Natural killer cell (primary cell): ENCODE measurements at regions not wholly inside any gene's neighbourhood (a gene's known extent, or its start where the extent isn't known, plus 50 kb on each side); places are given as distances from the start of the nearest gene placed in this dataset.

Source experiments
- ATAC-seq, 3 donors: fragments of 150-1000 bp in 2 of 3; fragments of 200-7000 bp in 1 of 3; cut with Tn5 transposase; 1 replicate in 1 of 3; 2 replicates in 2 of 3; pipeline ENCODE4 v1.10.0; 2021; ENCODE audit warnings: mild to moderate bottlenecking in 2 of 3, moderate library complexity in 2 of 3
- DNase-seq, 2 donors: peaks; one replicate each; pipeline versions ENCODE4 v3.0.0 to v3.0.0-alpha.2; 2013 to 2021; ENCODE audit warnings: mixed read lengths in 1 of 2
- H3K27ac ChIP-seq: one replicate; pipeline ENCODE4 v1.5.1; 2013; ENCODE audit warnings: mild to moderate bottlenecking, low read length
- H3K27me3 ChIP-seq: one replicate; pipeline ENCODE4 v1.6.1; 2013; ENCODE audit warnings: low read length; ENCODE audit not compliant: control insufficient read depth, insufficient read depth
- H3K36me3 ChIP-seq: one replicate; pipeline ENCODE4 v1.6.1; 2013; ENCODE audit warnings: low read length; ENCODE audit not compliant: control insufficient read depth, insufficient read depth
- H3K4me1 ChIP-seq: one replicate; pipeline ENCODE4 v1.6.1; 2013; ENCODE audit warnings: low read length; ENCODE audit not compliant: control insufficient read depth, insufficient read depth
- H3K4me3 ChIP-seq: one replicate; pipeline ENCODE4 v1.5.1; 2013; ENCODE audit warnings: low read length
- H3K9me3 ChIP-seq: one replicate; pipeline ENCODE4 v1.6.1; 2013; ENCODE audit warnings: low read length; ENCODE audit not compliant: control insufficient read depth, insufficient read depth
- H3K27ac Mint-ChIP-seq, 2 donors: one replicate each; pipeline ENCODE4 v1.8.0; 2022; ENCODE audit warnings: mild to moderate bottlenecking in 2 of 2, mixed read lengths in 2 of 2, moderate library complexity in 1 of 2
- H3K27me3 Mint-ChIP-seq, 2 donors: one replicate each; pipeline ENCODE4 v1.8.0; 2022; ENCODE audit warnings: low read depth in 2 of 2, mixed read lengths in 2 of 2
- H3K36me3 Mint-ChIP-seq: one replicate; pipeline ENCODE4 v1.8.0; 2022; ENCODE audit warnings: mixed read lengths
- H3K4me1 Mint-ChIP-seq, 2 donors: one replicate each; pipeline ENCODE4 v1.8.0; 2022; ENCODE audit warnings: mixed read lengths in 2 of 2
- H3K4me3 Mint-ChIP-seq: one replicate; pipeline ENCODE4 v1.8.0; 2022; ENCODE audit warnings: mild to moderate bottlenecking, moderate library complexity, mixed read lengths
- H3K9me3 Mint-ChIP-seq, 2 donors: one replicate each; pipeline ENCODE4 v1.8.0; 2022; ENCODE audit warnings: mixed read lengths in 2 of 2
- CTCF ChIP-seq: fragments of 200-600 bp; IDR thresholded peaks from one replicate; pipeline ENCODE4 v1.8.0; 2022; ENCODE audit warnings: antibody characterized with exemption
- WGBS: methylation state at CpG from one replicate; pipeline ENCODE4 v1.1.7; 2013; ENCODE audit warnings: missing lambda C conversion rate; ENCODE audit not compliant: insufficient coverage; 5-methylcytosine and 5-hydroxymethylcytosine counted together
- intact Hi-C: fragments of 100-400 bp; cut with micrococcal nuclease; formaldehyde crosslinking; loops from one replicate; pipeline ENCODE4 v1.14.2; 2022

- H3K27ac ChIP-seq = no peak overlapping the region
- no peaks in the 10 kb centered on the region for H3K4me1 ChIP-seq
- no peak overlapping the region for H3K4me3 ChIP-seq
- ATAC-seq (no peak), DNase-seq (no peak)
- no peak for TF ChIP-seq CTCF
- H3K36me3 Mint-ChIP-seq = peaks cover 21% of the 10 kb centered on the region
- WGBS = 60% methylated on average over 2 of the region's 2 CpGs
- H3K4me1 Mint-ChIP-seq = no peaks in the 10 kb centered on the region
- no peaks in the 10 kb centered on the region for H3K27me3 Mint-ChIP-seq
- no peak overlapping the region for H3K27ac Mint-ChIP-seq
- H3K36me3 ChIP-seq = no peaks in the 10 kb centered on the region
- H3K9me3 ChIP-seq = peaks cover 5% of the 10 kb centered on the region
- intact Hi-C loops = no loop called here
- H3K27me3 ChIP-seq = no peaks in the 10 kb centered on the region
- H3K9me3 Mint-ChIP-seq = peaks cover 11 to 13% of the 10 kb centered on the region in 2 donors
- H3K4me3 Mint-ChIP-seq = no peak overlapping the region
Observed at GRCh38 chr20:55283889-55284288, 721.4 kb downstream of the CBLN4 start.

- no peaks in the 10 kb centered on the region for H3K27me3 ChIP-seq
- Mint-ChIP-seq H3K27ac (no peak overlapping the region), H3K4me3 (no peak overlapping the region), H3K9me3 (peaks cover 17 to 18% of the 10 kb centered on the region in 2 donors), H3K36me3 (peaks cover 10% of the 10 kb centered on the region), H3K4me1 (no peaks in the 10 kb centered on the region), H3K27me3 (no peaks in the 10 kb centered on the region)
- H3K9me3 ChIP-seq = no peaks in the 10 kb centered on the region
- no peak for ATAC-seq
- H3K36me3 ChIP-seq = no peaks in the 10 kb centered on the region
- no peak for TF ChIP-seq CTCF
- no peak for DNase-seq
- H3K4me1 ChIP-seq = no peaks in the 10 kb centered on the region
- H3K27ac ChIP-seq = no peak overlapping the region
- intact Hi-C loops = no loop called here
- no peak overlapping the region for H3K4me3 ChIP-seq
Observed at GRCh38 chr20:55273149-55273548, 732.2 kb downstream of the CBLN4 start.

- no peak for ATAC-seq
- peaks cover 11 to 17% of the 10 kb centered on the region in 2 donors for H3K9me3 Mint-ChIP-seq
- Histone ChIP-seq H3K4me3 (no peak overlapping the region), H3K36me3 (no peaks in the 10 kb centered on the region), H3K4me1 (no peaks in the 10 kb centered on the region), H3K9me3 (no peaks in the 10 kb centered on the region), H3K27ac (no peak overlapping the region), H3K27me3 (no peaks in the 10 kb centered on the region)
- no peaks in the 10 kb centered on the region for H3K27me3 Mint-ChIP-seq
- H3K36me3 Mint-ChIP-seq = peaks cover 5% of the 10 kb centered on the region
- no peak overlapping the region for H3K27ac Mint-ChIP-seq
- intact Hi-C loops = no loop called here
- no peak for DNase-seq
- no peak overlapping the region for H3K4me3 Mint-ChIP-seq
- no peaks in the 10 kb centered on the region for H3K4me1 Mint-ChIP-seq
- WGBS = 85% methylated on average over 2 of the region's 2 CpGs
- no peak for TF ChIP-seq CTCF
Observed at GRCh38 chr20:55271371-55271770, 733.9 kb downstream of the CBLN4 start.

- Histone ChIP-seq H3K36me3 (no peaks in the 10 kb centered on the region), H3K27me3 (no peaks in the 10 kb centered on the region), H3K4me1 (no peaks in the 10 kb centered on the region), H3K27ac (no peak overlapping the region), H3K9me3 (no peaks in the 10 kb centered on the region), H3K4me3 (no peak overlapping the region)
- Mint-ChIP-seq H3K4me3 (no peak overlapping the region), H3K9me3 (peaks cover 12 to 17% of the 10 kb centered on the region in 2 donors), H3K4me1 (no peaks in the 10 kb centered on the region), H3K36me3 (peaks cover 5% of the 10 kb centered on the region), H3K27me3 (no peaks in the 10 kb centered on the region), H3K27ac (no peak overlapping the region)
- DNase-seq (no peak), ATAC-seq (no peak)
- intact Hi-C loops = no loop called here
- WGBS = 93% methylated on average over 1 of the region's 1 CpG
- no peak for TF ChIP-seq CTCF
Observed at GRCh38 chr20:55269913-55270312, 735.4 kb downstream of the CBLN4 start.
